SHP77 (cell line): ENCODE measurements at regions not wholly inside any gene's neighbourhood (a gene's known extent, or its start where the extent isn't known, plus 50 kb on each side); places are given as distances from the start of the nearest gene placed in this dataset.

Experiments used
- DNase-seq, 2 experiments: peaks; one replicate each; lab custom pipeline; 2025; lab: John Stamatoyannopoulos, UW

- no peak for DNase-seq
Observed at GRCh38 chr12:103097496-103097895, 140.0 kb downstream of the ASCL1 start.

GRCh38 chr12:103100257-103100831, 142.9 kb downstream of the ASCL1 start:
- no peak for DNase-seq

- DNase-seq, result no peak
Observed at GRCh38 chr12:103102225-103102744, 144.8 kb downstream of the ASCL1 start.

- no peak for DNase-seq
Observed at GRCh38 chr12:103105971-103106597, 148.6 kb downstream of the ASCL1 start.

GRCh38 chr12:103109861-103110260, 152.4 kb downstream of the ASCL1 start:
- DNase-seq, result no peak

GRCh38 chr12:103114296-103115055, 157.0 kb downstream of the ASCL1 start:
- DNase-seq, result no peak

GRCh38 chr12:103128862-103129501, 171.5 kb downstream of the ASCL1 start:
- DNase-seq, result no peak

GRCh38 chr12:103130564-103130963, 173.1 kb downstream of the ASCL1 start:
- DNase-seq, result no peak

- DNase-seq, result no peak
Observed at GRCh38 chr12:103138538-103138937, 181.1 kb downstream of the ASCL1 start.

GRCh38 chr12:103139876-103140275, 182.4 kb downstream of the ASCL1 start:
- no peak for DNase-seq

- no peak for DNase-seq
Observed at GRCh38 chr12:103140286-103140685, 182.8 kb downstream of the ASCL1 start.

GRCh38 chr12:103144278-103144677, 186.8 kb downstream of the ASCL1 start:
- DNase-seq, result no peak

- DNase-seq, result no peak
Observed at GRCh38 chr12:103160622-103161021, 203.1 kb downstream of the ASCL1 start.

GRCh38 chr12:103161582-103162362, 204.3 kb downstream of the ASCL1 start:
- DNase-seq, result no peak

GRCh38 chr12:103166949-103167348, 209.5 kb downstream of the ASCL1 start:
- DNase-seq, result no peak

- DNase-seq, result no peak
Observed at GRCh38 chr12:103172447-103173112, 215.1 kb downstream of the ASCL1 start.

- DNase-seq, result no peak
Observed at GRCh38 chr12:103175625-103176024, 218.2 kb downstream of the ASCL1 start.

GRCh38 chr12:103177639-103178255, 220.3 kb downstream of the ASCL1 start:
- DNase-seq, result no peak

GRCh38 chr12:103178366-103179080, 221.0 kb downstream of the ASCL1 start:
- DNase-seq, result no peak
